Fibroblast of pulmonary artery (primary cell): ENCODE measurements at regions not wholly inside any gene's neighbourhood (a gene's known extent, or its start where the extent isn't known, plus 50 kb on each side); places are given as distances from the start of the nearest gene placed in this dataset.

Experiments used
- DNase-seq: peaks from one replicate; pipeline ENCODE4 v3.0.0-alpha.2; 2010; ENCODE audit warnings: low read depth
- H3K4me3 ChIP-seq: replicated peaks from 2 replicates; pipeline ENCODE4 v1.5.1; 2011; ENCODE audit warnings: low read depth, mild to moderate bottlenecking, control low read depth, low read length, moderate library complexity
- CTCF ChIP-seq: IDR thresholded peaks from 2 replicates; pipeline ENCODE4 v1.5.1; 2011; ENCODE audit warnings: mild to moderate bottlenecking, control low read depth, low read length, inconsistent platforms; ENCODE audit errors: missing control alignments

- no peak for TF ChIP-seq CTCF
- DNase-seq, result no peak
- no peak overlapping the region for H3K4me3 ChIP-seq
Measured at GRCh38 chr6:22045261-22045912, 251.4 kb downstream of the PRL start.

- no peak for DNase-seq
- TF ChIP-seq CTCF, result no peak
- no peak overlapping the region for H3K4me3 ChIP-seq
Measured at GRCh38 chr6:22049002-22049401, 247.8 kb downstream of the PRL start.

- no peak for DNase-seq
- TF ChIP-seq CTCF, result no peak
- no peak overlapping the region for H3K4me3 ChIP-seq
Measured at GRCh38 chr6:22053391-22053997, 243.3 kb downstream of the PRL start.

- H3K4me3 ChIP-seq, result no peak overlapping the region
- TF ChIP-seq CTCF, result no peak
- no peak for DNase-seq
Measured at GRCh38 chr6:22056398-22056797, 240.4 kb downstream of the PRL start.

- DNase-seq, result no peak
- H3K4me3 ChIP-seq, result no peak overlapping the region
- no peak for TF ChIP-seq CTCF
Measured at GRCh38 chr6:22057962-22058361, 238.9 kb downstream of the PRL start.

GRCh38 chr6:22059126-22059525 lies 237.7 kb downstream of the PRL start:
- no peak overlapping the region for H3K4me3 ChIP-seq
- no peak for TF ChIP-seq CTCF
- no peak for DNase-seq

- TF ChIP-seq CTCF, result no peak
- no peak for DNase-seq
- H3K4me3 ChIP-seq, result no peak overlapping the region
Measured at GRCh38 chr6:22059946-22060345, 236.9 kb downstream of the PRL start.
